NOMO-1 (cell line): ENCODE measurements at regions not wholly inside any gene's neighbourhood (a gene's known extent, or its start where the extent isn't known, plus 50 kb on each side); places are given as distances from the start of the nearest gene placed in this dataset.

ENCODE experiments used
- DNase-seq, 2 experiments: peaks; one replicate each; lab custom pipeline; 2025; ENCODE audit not compliant: unreplicated experiment in 2 of 2; lab: John Stamatoyannopoulos, UW

- DNase-seq = peak in 1 of 2 experiments; percentile 14
These were observed 100.8 kb downstream of the PPM1A start for GRCh38 chr14:60349663-60350365.

GRCh38 chr14:60350366-60350720 lies 101.3 kb downstream of the PPM1A start:
- no peak for DNase-seq

- no peak for DNase-seq
These were observed 104.4 kb downstream of the PPM1A start for GRCh38 chr14:60353420-60353819.

GRCh38 chr14:60355768-60356167 lies 106.7 kb downstream of the PPM1A start:
- no peak for DNase-seq

GRCh38 chr14:60356386-60356785 lies 107.4 kb downstream of the PPM1A start:
- no peak for DNase-seq

GRCh38 chr14:60356906-60357550 lies 108.0 kb downstream of the PPM1A start:
- DNase-seq = no peak

GRCh38 chr14:60357551-60358149 lies 108.6 kb downstream of the PPM1A start:
- DNase-seq = no peak

- DNase-seq = no peak
These were observed 114.3 kb downstream of the PPM1A start for GRCh38 chr14:60363275-60363674.

GRCh38 chr14:60363687-60364086 lies 114.7 kb downstream of the PPM1A start:
- no peak for DNase-seq

GRCh38 chr14:60381909-60382308 lies 104.0 kb downstream of the C14orf39 start:
- DNase-seq = no peak
